IMR-90 (cell line): ENCODE measurements at regions not wholly inside any gene's neighbourhood (a gene's known extent, or its start where the extent isn't known, plus 50 kb on each side); places are given as distances from the start of the nearest gene placed in this dataset.

Experiments used
- ATAC-seq: fragments of 200-7000 bp; cut with Tn5 transposase; 2 replicates; pipeline ENCODE4 v1.9.1; 2020; ENCODE audit warnings: low read depth, mild to moderate bottlenecking, moderate library complexity
- BruUV-seq: library from RNA; stranded (reverse); fragments of 400-500 nt; replicated peaks from 2 replicates; lab custom pipeline; 2021; lab: Mats Ljungman, UMichigan
- CTCF ChIA-PET: fragments of 300-600 bp; formaldehyde crosslinking; extraction: SDS; loops from one replicate; lab custom pipeline; 2021; ENCODE audit warnings: antibody characterized with exemption; lab: Yijun Ruan, JAX
- POLR2A ChIA-PET: fragments of 300-600 bp; sonication (Branson Sonifier 250); formaldehyde crosslinking; loops from one replicate; lab custom pipeline; 2022; ENCODE audit warnings: antibody characterized with exemption; ENCODE audit not compliant: unreplicated experiment; lab: Charles Lee
- DNase-seq: peaks from one replicate; pipeline ENCODE4 v3.0.0; 2013
- H2AFZ ChIP-seq: replicated peaks from 2 replicates; pipeline ENCODE3; 2013; ENCODE audit warnings: low read length, mild to moderate bottlenecking; ENCODE audit not compliant: poor library complexity
- H2AK5ac ChIP-seq: 2 replicates; pipeline ENCODE4 v1.6.1; 2013; ENCODE audit warnings: low read depth, low read length, inconsistent platforms
- H2AK9ac ChIP-seq: replicated peaks from 2 replicates; pipeline ENCODE3; 2013; ENCODE audit warnings: mild to moderate bottlenecking, low read depth, low read length, moderate library complexity; ENCODE audit not compliant: poor library complexity
- H2BK120ac ChIP-seq: 2 replicates; pipeline ENCODE4 v1.6.1; 2013; ENCODE audit warnings: low read depth, low read length, inconsistent platforms
- H2BK15ac ChIP-seq: 3 replicates; pipeline ENCODE4 v1.6.1; 2013; ENCODE audit warnings: low read depth, low read length, inconsistent platforms
- H2BK20ac ChIP-seq: 2 replicates; pipeline ENCODE4 v1.6.1; 2013; ENCODE audit warnings: low read depth, mild to moderate bottlenecking, inconsistent platforms, low read length, moderate library complexity
- H2BK5ac ChIP-seq: 2 replicates; pipeline ENCODE4 v1.6.1; 2013; ENCODE audit warnings: mild to moderate bottlenecking, low read depth, low read length, inconsistent platforms; ENCODE audit not compliant: poor library complexity, severe bottlenecking
- H3K14ac ChIP-seq: replicated peaks from 2 replicates; pipeline ENCODE4 v1.6.1; 2013; ENCODE audit warnings: low read depth, low read length, inconsistent platforms
- H3K18ac ChIP-seq: 2 replicates; pipeline ENCODE4 v1.6.1; 2013; ENCODE audit warnings: low read depth, low read length, control low read depth
- H3K23ac ChIP-seq: 2 replicates; pipeline ENCODE4 v1.6.1; 2013; ENCODE audit warnings: low read depth, low read length, inconsistent platforms
- H3K27ac ChIP-seq: 2 replicates; pipeline ENCODE4 v1.5.1; 2013; ENCODE audit warnings: mild to moderate bottlenecking, control low read depth, low read length; ENCODE audit not compliant: insufficient read depth
- H3K27me3 ChIP-seq: 2 replicates; pipeline ENCODE4 v1.6.1; 2013; ENCODE audit warnings: low read length; ENCODE audit not compliant: control insufficient read depth, insufficient read depth
- H3K36me3 ChIP-seq: 2 replicates; pipeline ENCODE4 v1.6.1; 2013; ENCODE audit warnings: low read length, mixed read lengths; ENCODE audit not compliant: control insufficient read depth, insufficient read depth
- H3K4ac ChIP-seq: 2 replicates; pipeline ENCODE4 v1.6.1; 2013; ENCODE audit warnings: low read depth, low read length, inconsistent platforms
- H3K4me1 ChIP-seq: 2 replicates; pipeline ENCODE4 v1.6.1; 2013; ENCODE audit warnings: low read length, mixed read lengths; ENCODE audit not compliant: control insufficient read depth, insufficient read depth
- H3K4me2 ChIP-seq: 2 replicates; pipeline ENCODE4 v1.6.1; 2013; ENCODE audit warnings: low read depth, mild to moderate bottlenecking, control low read depth, low read length, moderate library complexity
- H3K4me3 ChIP-seq: 2 replicates; pipeline ENCODE4 v1.5.1; 2013; ENCODE audit warnings: low read depth, mild to moderate bottlenecking, control low read depth, low read length, moderate library complexity; ENCODE audit not compliant: insufficient read depth
- H3K56ac ChIP-seq: 2 replicates; pipeline ENCODE4 v1.6.1; 2013; ENCODE audit warnings: low read length, inconsistent platforms; ENCODE audit not compliant: insufficient read depth; ENCODE audit errors: extremely low read depth
- H3K79me1 ChIP-seq, 2 experiments: 2 replicates each; pipeline ENCODE4 v1.6.1; 2013; ENCODE audit warnings: low read length in 2 of 2, inconsistent platforms in 1 of 2, low read depth in 1 of 2
- H3K9ac ChIP-seq: 2 replicates; pipeline ENCODE4 v1.6.1; 2013; ENCODE audit warnings: low read depth, low read length, control low read depth
- H3K9me1 ChIP-seq: 2 replicates; pipeline ENCODE4 v1.6.1; 2013; ENCODE audit warnings: low read length, inconsistent platforms; ENCODE audit not compliant: insufficient read depth
- H3K9me3 ChIP-seq: 2 replicates; pipeline ENCODE4 v1.6.1; 2013; ENCODE audit warnings: low read length; ENCODE audit not compliant: control insufficient read depth, insufficient read depth
- H4K20me1 ChIP-seq: 2 replicates; pipeline ENCODE4 v1.6.1; 2013; ENCODE audit warnings: low read length, inconsistent platforms; ENCODE audit not compliant: insufficient read depth
- H4K5ac ChIP-seq: 2 replicates; pipeline ENCODE4 v1.6.1; 2013; ENCODE audit warnings: mild to moderate bottlenecking, low read depth, low read length, control low read depth
- H4K8ac ChIP-seq, 2 experiments: 2 replicates each; pipeline ENCODE4 v1.6.1; 2013; ENCODE audit warnings: low read depth in 2 of 2, low read length in 2 of 2, control low read depth in 1 of 2, inconsistent platforms in 1 of 2
- H4K91ac ChIP-seq: 2 replicates; pipeline ENCODE4 v1.6.1; 2013; ENCODE audit warnings: low read depth, low read length, inconsistent platforms; ENCODE audit not compliant: insufficient read depth
- BHLHE40 ChIP-seq: fragments of 150-350 bp; IDR thresholded peaks from 2 replicates; pipeline ENCODE4 v1.6.1; 2016; ENCODE audit warnings: mild to moderate bottlenecking, low read depth, low read length
- CEBPB ChIP-seq: IDR thresholded peaks from 2 replicates; pipeline ENCODE4 v1.6.1; 2012; ENCODE audit warnings: low read depth, low read length, improper control_type of control experiment
- FOS ChIP-seq: fragments of 150-350 bp; IDR thresholded peaks from 2 replicates; pipeline ENCODE4 v1.6.1; 2016; ENCODE audit warnings: low read depth, low read length
- MAFK ChIP-seq: IDR thresholded peaks from 2 replicates; pipeline ENCODE4 v1.6.1; 2012; ENCODE audit warnings: low read depth, low read length, improper control_type of control experiment
- MXI1 ChIP-seq: IDR thresholded peaks from 2 replicates; pipeline ENCODE4 v1.6.1; 2012; ENCODE audit warnings: low read depth, mild to moderate bottlenecking, low read length, moderate library complexity, borderline replicate concordance
- NFE2L2 ChIP-seq: fragments of 150-350 bp; IDR thresholded peaks from 2 replicates; pipeline ENCODE4 v1.6.1; 2016; ENCODE audit warnings: low read depth, mild to moderate bottlenecking, low read length
- POLR2A ChIP-seq: IDR thresholded peaks from 2 replicates; pipeline ENCODE4 v1.6.1; 2012; ENCODE audit warnings: mild to moderate bottlenecking, low read depth, low read length
- RAD21 ChIP-seq: IDR thresholded peaks from 2 replicates; pipeline ENCODE4 v1.6.1; 2012; ENCODE audit warnings: low read length, improper control_type of control experiment
- RCOR1 ChIP-seq: IDR thresholded peaks from 2 replicates; pipeline ENCODE4 v1.6.1; 2012; ENCODE audit warnings: mild to moderate bottlenecking, low read length, improper control_type of control experiment; ENCODE audit not compliant: insufficient replicate concordance
- RFX5 ChIP-seq: IDR thresholded peaks from 2 replicates; pipeline ENCODE4 v1.8.0; 2012; ENCODE audit warnings: low read depth, mild to moderate bottlenecking, low read length, moderate library complexity
- SMC3 ChIP-seq: fragments of 150-350 bp; IDR thresholded peaks from 2 replicates; pipeline ENCODE4 v1.6.1; 2016; ENCODE audit warnings: low read depth, mild to moderate bottlenecking, antibody characterized with exemption, low read length, moderate library complexity
- WGBS, 2 experiments: methylation state at CpG; one replicate each; pipeline versions ENCODE4 v1.1.5 to v1.1.7; 2013; ENCODE audit warnings: missing lambda C conversion rate in 2 of 2; ENCODE audit not compliant: insufficient read length in 1 of 2; ENCODE audit errors: extremely low coverage in 2 of 2; 5-methylcytosine and 5-hydroxymethylcytosine counted together
- dilution Hi-C: fragments of 300-500 bp; cut with HindIII; formaldehyde crosslinking; loops from one replicate; pipeline ENCODE4 v1.14.3; 2018; ENCODE audit warnings: low sequenced_read_pairs; ENCODE audit not compliant: unreplicated experiment
- in situ Hi-C: fragments of 300-500 bp; cut with MboI; formaldehyde crosslinking; loops from 3 replicates; pipeline ENCODE4 v1.14.3; 2019; ENCODE audit warnings: low sequenced_read_pairs, inconsistent platforms, mixed read lengths
- intact Hi-C: fragments of 100-400 bp; cut with micrococcal nuclease; formaldehyde crosslinking; loops from 2 replicates; pipeline ENCODE4 v1.10.0; 2022

DNA sequence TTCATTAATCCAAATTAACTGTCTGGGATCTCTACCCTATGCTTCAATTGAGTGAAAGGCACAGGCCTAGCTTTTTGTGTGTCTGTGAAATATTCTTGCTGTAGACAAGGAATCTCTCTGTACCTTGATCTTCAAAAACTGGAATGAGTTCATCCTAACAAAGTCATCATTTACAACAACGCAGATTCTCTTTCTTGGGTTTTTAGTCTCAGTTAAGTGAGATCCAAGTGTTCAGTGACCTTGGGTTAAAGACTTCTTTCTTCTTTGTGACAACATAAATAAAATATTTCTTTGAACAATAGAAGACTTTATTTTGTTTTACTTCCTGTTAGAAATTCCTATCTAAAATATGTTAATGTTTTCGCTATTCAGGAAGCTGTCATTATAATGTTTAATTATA, 192.2 kb upstream of the LMNTD1 start:
- Histone ChIP-seq H3K9ac (no peak overlapping the region), H3K23ac (no peak overlapping the region), H3K56ac (no peak overlapping the region), H3K4me2 (no peak overlapping the region), H4K5ac (peak overlapping the region; percentile 63; the same call in 1 of the 2 replicates), H3K14ac (peak overlapping the region; percentile 66), H3K4me3 (no peak overlapping the region), H4K20me1 (no peaks in the 10 kb centered on the region), H3K9me3 (no peaks in the 10 kb centered on the region), H3K27me3 (no peaks in the 10 kb centered on the region), H3K4me1 (peaks cover 6% of the 10 kb centered on the region; the same call in 1 of the 2 replicates), H3K27ac (no peak overlapping the region), H3K4ac (no peak overlapping the region), H2AK5ac (no peak overlapping the region), H3K9me1 (no peaks in the 10 kb centered on the region), H2AK9ac (no peak overlapping the region), H4K8ac (no peak overlapping the region; a peak in 1 of 4 replicates), H3K79me1 (no peaks in the 10 kb centered on the region), H2BK15ac (0 out of 3 replicates have a peak overlapping the region, but pooled peaks have one; percentile 3), H3K36me3 (no peaks in the 10 kb centered on the region), H4K91ac (no peak overlapping the region), H2BK5ac (peak overlapping the region; percentile 24), H2BK120ac (no peak overlapping the region), H3K18ac (peak overlapping the region; percentile 57; the same call in 1 of the 2 replicates), H2AFZ (no peak overlapping the region), H2BK20ac (no peak overlapping the region)
- CTCF ChIA-PET, result no interaction called here
- no peak for ATAC-seq
- DNase-seq, result no peak
- intact Hi-C loops, result no loop called here
- TF ChIP-seq CEBPB (no peak), SMC3 (no peak), RCOR1 (no peak), RFX5 (no peak), BHLHE40 (no peak), POLR2A (no peak), MAFK (no peak), FOS (no peak), MXI1 (no peak), RAD21 (no peak), NFE2L2 (no peak)
- dilution Hi-C loops, result no loop called here
- no TSS peak for BruUV-seq
- no CpG with 5 or more reads among the region's 2 CpGs for WGBS, 2 experiments
- in situ Hi-C loops, result no loop called here
- POLR2A ChIA-PET, result no interaction called here
